K562 (cell line): ENCODE measurements at regions not wholly inside any gene's neighbourhood (a gene's known extent, or its start where the extent isn't known, plus 50 kb on each side); places are given as distances from the start of the nearest gene placed in this dataset.

Experiments used
- ATF6 ChIP-seq: sonication (generic); formaldehyde crosslinking; IDR thresholded peaks from 2 replicates; pipeline ENCODE4 v1.4.0; 2020; ENCODE audit warnings: mild to moderate bottlenecking, missing genetic modification reagents
- CHD2 ChIP-seq: IDR thresholded peaks from 2 replicates; pipeline ENCODE4 v1.6.1; 2011; ENCODE audit warnings: low read depth, low read length
- E2F3 ChIP-seq: fragments of 250-450 bp; sonication (Bioruptor Pico); IDR thresholded peaks from 2 replicates; pipeline ENCODE4 v1.4.0; 2020; ENCODE audit warnings: mild to moderate bottlenecking
- EZH2 ChIP-seq: IDR thresholded peaks from 2 replicates; pipeline ENCODE4 v1.6.1; 2012; ENCODE audit warnings: low read depth, mild to moderate bottlenecking, inconsistent platforms, low read length, borderline replicate concordance
- GATAD2B ChIP-seq: fragments of 450-650 bp; IDR thresholded peaks from 2 replicates; pipeline ENCODE4 v1.6.1; 2017; ENCODE audit warnings: mild to moderate bottlenecking, borderline replicate concordance
- GTF2F1 ChIP-seq: IDR thresholded peaks from 2 replicates; pipeline ENCODE4 v1.6.1; 2011; ENCODE audit warnings: low read depth, low read length, improper control_type of control experiment
- HNRNPL ChIP-seq: fragments of 200-400 bp; formaldehyde crosslinking; IDR thresholded peaks from 2 replicates; pipeline ENCODE4 v1.6.1; 2017; ENCODE audit warnings: low read depth, mild to moderate bottlenecking, low read length
- IRF2 ChIP-seq: sonication (generic); formaldehyde crosslinking; IDR thresholded peaks from 2 replicates; pipeline ENCODE4 v1.8.1; 2022; ENCODE audit warnings: mild to moderate bottlenecking, missing genetic modification reagents
- JUND ChIP-seq, 2 experiments: IDR thresholded peaks; 2 replicates in 1 of 2; 3 replicates in 1 of 2; pipeline ENCODE4 v1.6.1; 2011; ENCODE audit warnings: borderline replicate concordance in 2 of 2, low read depth in 2 of 2, low read length in 2 of 2, improper control_type of control experiment in 1 of 2, missing biosample characterization in 1 of 2, missing genetic modification characterization in 1 of 2, missing genetic modification reagents in 1 of 2
- MCM7 ChIP-seq, 2 experiments: fragments of 450-650 bp; IDR thresholded peaks; 2 replicates each; pipeline ENCODE4 v1.6.1; 2016 to 2018
- MTA2 ChIP-seq: fragments of 450-650 bp; IDR thresholded peaks from 2 replicates; pipeline ENCODE4 v1.6.1; 2016; ENCODE audit warnings: low read depth
- NR1H2 ChIP-seq: sonication (generic); formaldehyde crosslinking; IDR thresholded peaks from 2 replicates; pipeline ENCODE4 v1.4.0; 2020; ENCODE audit warnings: mild to moderate bottlenecking, missing genetic modification reagents
- NR2C1 ChIP-seq, 2 experiments: fragments of 450-650 bp; IDR thresholded peaks; 2 replicates each; pipeline ENCODE4 v1.6.1; 2017; ENCODE audit warnings: mild to moderate bottlenecking in 2 of 2, antibody characterized with exemption in 1 of 2, inconsistent platforms in 1 of 2, missing compliant biosample characterization in 1 of 2, missing genetic modification characterization in 1 of 2
- RFX1 ChIP-seq: fragments of 450-650 bp; IDR thresholded peaks from 2 replicates; pipeline ENCODE4 v1.6.1; 2016; ENCODE audit warnings: mild to moderate bottlenecking, moderate library complexity
- SMAD3 ChIP-seq: fragments of 450-650 bp; formaldehyde crosslinking; conservative IDR thresholded peaks from 2 replicates; pipeline ENCODE4 v1.4.0; 2020; ENCODE audit warnings: mild to moderate bottlenecking
- TAF7 ChIP-seq: fragments of 450-650 bp; IDR thresholded peaks from 2 replicates; pipeline ENCODE4 v1.6.1; 2016; ENCODE audit warnings: missing genetic modification characterization, missing compliant biosample characterization
- U2AF1 ChIP-seq: fragments of 200-400 bp; formaldehyde crosslinking; optimal IDR thresholded peaks from 2 replicates; pipeline ENCODE3; 2017; ENCODE audit warnings: mild to moderate bottlenecking, low read depth, low read length, moderate library complexity

GRCh38 chr1:67889953-67890567 lies 56.8 kb upstream of the GNG12 start (continued):
- no peak for TF ChIP-seq ATF6 (CRISPR knock-in tag)
- TF ChIP-seq SMAD3 (CRISPR knock-in tag), result no peak
- TF ChIP-seq CHD2, result no peak
- TF ChIP-seq NR1H2 (CRISPR knock-in tag), result no peak
- no peak for TF ChIP-seq RFX1
- no peak for TF ChIP-seq NR2C1 (IDR thresholded peaks at IDR 0.05)
- TF ChIP-seq NR2C1 (tag; IDR thresholded peaks at IDR 0.05), result no peak
- peak; percentile 97 for TF ChIP-seq JUND (IDR thresholded peaks at IDR 0.05; ENCODE audit: borderline replicate concordance, low read depth, low read length)
- peak; percentile 96 for TF ChIP-seq JUND (tag; IDR thresholded peaks at IDR 0.05; ENCODE audit: borderline replicate concordance, low read depth, low read length)
- TF ChIP-seq GTF2F1, result no peak
- TF ChIP-seq EZH2, result no peak
- no peak for TF ChIP-seq MCM7 (IDR thresholded peaks at IDR 0.05)
- no peak for TF ChIP-seq MTA2
- no peak for TF ChIP-seq HNRNPL
- no peak for TF ChIP-seq U2AF1
- TF ChIP-seq E2F3, result no peak
- no peak for TF ChIP-seq IRF2
- TF ChIP-seq GATAD2B, result no peak
- TF ChIP-seq TAF7 (tag), result no peak
